HG02642 (cell line): ENCODE measurements at regions not wholly inside any gene's neighbourhood (a gene's known extent, or its start where the extent isn't known, plus 50 kb on each side); places are given as distances from the start of the nearest gene placed in this dataset.
A peak's percentile ranks its signal among the peaks of the same experiment; 100 is the strongest.

ENCODE experiments used
- ATAC-seq: cut with Tn5 transposase; IDR thresholded peaks from one replicate; pipeline ENCODE4 v1.9.1; 2021; ENCODE audit warnings: mild to moderate bottlenecking; ENCODE audit not compliant: unreplicated experiment, poor library complexity

GRCh38 chrX:139297638-139298037, 232.9 kb upstream of the F9 start:
- ATAC-seq = no peak

DNA sequence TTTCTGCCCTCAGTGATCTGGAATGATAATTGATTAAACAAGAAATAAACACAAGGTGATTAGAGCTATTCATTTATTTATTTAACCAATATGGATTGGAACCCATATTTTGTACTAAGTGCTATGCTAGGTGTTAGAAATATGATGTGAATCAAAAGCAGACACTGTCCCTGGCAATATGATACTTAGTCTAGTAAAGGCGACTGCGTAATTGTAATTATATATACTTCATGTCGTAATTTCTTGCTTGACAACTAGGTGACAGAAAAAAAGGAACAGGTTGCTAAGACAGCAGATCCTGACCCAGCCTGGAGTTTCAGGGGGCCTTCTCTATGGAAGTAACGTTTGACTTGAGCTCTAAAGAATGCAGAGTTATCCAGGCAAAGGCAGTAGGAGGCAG, 236.5 kb upstream of the F9 start:
- no peak for ATAC-seq

DNA sequence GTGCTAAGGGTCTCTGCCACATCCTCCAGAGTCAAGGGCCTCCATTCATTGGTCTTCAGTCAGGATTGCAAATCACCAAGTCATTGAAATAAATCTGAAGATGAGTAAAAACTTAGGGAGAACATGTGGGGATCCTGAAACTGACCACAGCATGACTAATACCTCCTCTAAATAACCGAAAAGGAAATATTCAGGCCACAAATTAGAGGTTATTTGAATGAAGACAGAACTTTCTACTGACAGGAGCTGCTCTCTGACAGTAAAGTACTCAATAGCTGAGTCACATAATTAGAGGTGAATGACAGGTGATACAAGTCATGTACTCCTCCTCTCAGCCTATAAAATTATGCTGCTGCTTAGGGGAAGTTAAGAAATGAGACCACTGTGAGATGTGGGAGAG, 240.2 kb upstream of the F9 start:
- ATAC-seq = peak; percentile 70

DNA sequence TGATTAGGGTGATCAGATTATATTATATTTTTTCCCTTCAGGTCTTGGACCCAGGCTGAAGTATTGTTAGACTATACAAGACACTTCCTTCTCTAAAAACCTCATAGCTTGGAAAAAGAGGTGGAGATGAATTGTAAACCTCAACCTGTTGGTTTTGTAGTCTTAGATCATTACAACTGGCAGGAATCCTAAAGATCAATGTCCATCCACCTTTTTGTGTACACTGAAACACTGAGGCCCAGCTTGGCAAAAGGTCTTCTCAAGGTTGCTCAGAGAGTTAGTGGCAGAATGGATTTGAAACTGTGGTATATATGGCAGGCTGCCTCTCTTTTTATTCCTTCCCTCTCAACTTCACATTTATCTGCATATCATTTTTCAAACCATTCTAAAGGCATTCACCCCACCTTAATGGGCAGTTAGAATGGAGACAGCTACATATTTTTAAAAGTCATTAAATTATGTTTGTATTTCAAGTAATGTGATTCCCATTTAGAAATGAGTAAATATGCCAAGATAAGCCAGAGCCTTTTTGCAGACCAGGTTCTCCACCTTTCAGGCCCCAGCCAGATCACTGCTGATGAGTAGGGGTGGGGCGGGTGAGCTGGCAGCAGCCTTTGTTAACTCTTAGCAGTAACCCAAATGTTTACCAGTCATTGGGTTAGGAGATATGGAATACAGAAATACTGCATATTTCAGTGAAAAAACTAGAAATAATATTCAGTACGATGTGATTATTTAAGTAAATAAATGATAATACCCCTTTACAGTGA, 243.2 kb upstream of the F9 start:
- ATAC-seq = no peak

- ATAC-seq = no peak
Observed at GRCh38 chrX:139286342-139286741, 244.2 kb upstream of the F9 start.

GRCh38 chrX:139267851-139268250, 262.7 kb upstream of the F9 start:
- no peak for ATAC-seq

DNA sequence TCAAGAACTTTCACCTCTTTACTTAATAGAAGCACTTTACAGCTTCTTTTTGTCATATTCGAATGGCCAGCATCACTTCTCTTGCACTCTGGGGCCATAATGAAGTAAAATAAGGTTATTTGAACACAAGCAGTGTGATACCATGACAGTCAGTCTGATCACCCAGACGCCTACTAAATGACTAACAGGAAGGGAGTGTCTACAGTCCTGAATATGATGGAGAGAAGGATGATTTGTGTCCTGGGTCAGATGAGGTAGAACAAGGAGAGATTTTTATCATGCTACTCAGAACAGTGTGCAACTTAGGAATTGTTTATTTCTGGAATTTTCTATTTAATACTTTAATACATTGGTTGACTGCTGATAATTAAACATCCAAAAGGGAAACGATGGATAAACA, 284.2 kb upstream of the F9 start:
- ATAC-seq = no peak

GRCh38 chrX:139237141-139237540, 293.4 kb upstream of the F9 start:
- no peak for ATAC-seq

- no peak for ATAC-seq
Observed at GRCh38 chrX:139234898-139235297, 295.6 kb upstream of the F9 start.

GRCh38 chrX:139224953-139225665, 305.4 kb upstream of the F9 start:
- ATAC-seq = no peak

DNA sequence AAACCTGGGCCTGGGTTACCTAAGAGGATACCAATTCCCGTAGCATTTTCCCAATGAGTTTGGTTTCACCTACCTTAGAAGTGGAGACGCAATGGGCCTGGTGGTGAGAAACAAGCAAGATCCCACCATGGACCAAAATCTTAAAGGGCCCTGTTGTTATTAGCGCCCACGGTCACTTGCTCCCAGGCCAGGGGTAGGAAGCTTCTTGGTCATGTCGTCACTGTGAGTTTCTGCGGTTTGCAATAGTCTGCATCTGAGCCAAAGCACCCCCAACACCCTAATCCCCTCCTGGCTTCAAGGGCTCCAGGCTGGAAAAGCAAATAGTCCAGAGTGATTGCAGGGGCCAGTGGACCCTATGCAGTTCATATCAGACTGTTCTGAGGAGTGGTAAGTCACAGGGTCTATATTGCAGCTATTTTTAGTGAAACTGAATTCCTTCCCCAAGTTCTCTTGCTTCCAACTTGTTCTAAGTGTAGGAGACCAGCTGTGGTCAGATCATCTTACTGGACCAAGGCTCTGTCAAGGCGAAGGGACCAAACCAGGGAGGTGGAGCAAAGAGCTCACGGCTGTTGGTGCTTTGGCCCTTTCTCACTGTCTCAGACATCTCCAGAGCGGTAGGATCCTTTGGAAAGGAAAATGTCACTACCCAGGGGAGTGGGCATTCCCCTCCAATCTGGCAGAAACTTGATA, 307.9 kb upstream of the F9 start:
- no peak for ATAC-seq

DNA sequence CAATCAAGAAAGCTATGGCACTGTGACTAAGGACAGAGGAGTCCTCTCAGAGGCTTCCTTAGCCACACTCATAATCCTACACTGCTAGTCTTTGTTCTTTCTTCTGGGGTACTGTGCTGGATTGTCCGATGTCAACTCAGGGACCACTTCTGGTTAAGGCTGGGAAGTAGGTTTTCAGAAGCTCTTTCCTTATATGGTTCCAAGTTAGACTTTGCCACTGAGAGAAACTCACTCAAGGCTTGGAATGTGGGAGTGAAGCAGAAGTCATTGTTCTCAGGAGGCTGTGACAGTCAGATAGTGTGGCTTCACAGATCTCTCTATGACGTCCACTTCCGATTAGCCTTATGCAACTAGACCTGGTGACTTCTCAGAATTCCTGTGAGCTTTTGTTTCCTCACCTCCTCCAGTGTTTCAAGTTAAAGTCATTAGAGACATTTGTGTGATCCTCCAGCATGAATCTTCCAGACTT, 317.3 kb upstream of the F9 start:
- no peak for ATAC-seq

- ATAC-seq = no peak
Observed at GRCh38 chrX:139211568-139212182, 318.9 kb upstream of the F9 start.

GRCh38 chrX:139209342-139209741, 321.2 kb upstream of the F9 start:
- ATAC-seq = no peak

GRCh38 chrX:139207655-139208054, 322.9 kb upstream of the F9 start:
- ATAC-seq = no peak

DNA sequence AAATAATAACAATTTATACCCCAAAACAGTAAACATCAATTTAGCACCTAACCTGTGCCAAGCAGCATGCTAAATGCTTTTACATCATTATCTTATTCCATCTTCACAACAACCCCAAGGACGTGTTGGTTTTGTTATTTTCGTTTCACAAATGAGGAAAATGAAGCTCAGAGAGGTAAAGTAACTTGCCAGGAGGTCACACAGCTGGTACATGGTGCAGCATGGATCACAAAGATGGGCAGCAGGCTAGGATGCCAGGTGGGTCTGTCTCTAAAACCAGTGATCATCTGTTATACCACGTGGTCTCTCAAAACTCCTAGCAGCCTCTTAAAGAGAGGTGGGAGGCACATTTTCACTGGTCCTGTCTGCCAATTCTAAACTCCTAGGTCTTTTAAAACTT, 323.6 kb upstream of the F9 start:
- no peak for ATAC-seq

GRCh38 chrX:139204898-139205667, 325.5 kb upstream of the F9 start:
- peak; percentile 50 for ATAC-seq

DNA sequence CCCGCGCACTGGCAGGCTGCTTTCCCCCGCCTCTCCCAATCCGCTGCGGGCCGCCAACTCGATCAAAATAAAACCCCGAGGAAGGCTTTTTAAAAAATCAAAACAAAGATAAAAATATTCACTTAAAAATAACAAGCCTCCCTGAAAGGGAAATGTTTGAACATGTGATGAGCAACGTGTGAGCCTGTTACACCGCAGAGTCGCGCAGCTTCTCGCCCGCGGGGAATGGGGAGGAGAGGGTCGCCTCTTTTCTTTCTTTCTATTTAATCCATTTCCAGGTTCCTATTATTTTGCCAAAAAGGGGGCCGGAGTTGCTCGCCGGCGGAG, 326.0 kb upstream of the F9 start:
- no peak for ATAC-seq

- no peak for ATAC-seq
Observed at GRCh38 chrX:139203651-139204570, 326.6 kb upstream of the F9 start.
